ENCODE measurements at regions not wholly inside any gene's neighbourhood (a gene's known extent, or its start where the extent isn't known, plus 50 kb on each side); places are given as distances from the start of the nearest gene placed in this dataset.

- Histone ChIP-seq H3K4me2 (ENCODE audit: low read length) (no peak overlapping the region), H3K4me1 (ENCODE audit: insufficient read depth, low read length) (no peaks in the 10 kb centered on the region), H3K79me2 (ENCODE audit: insufficient read depth, low read length) (no peaks in the 10 kb centered on the region), H2AFZ (ENCODE audit: low read depth, low read length) (no peak overlapping the region), H3K9me3 (ENCODE audit: insufficient read depth, low read depth, low read length) (peaks cover 2% of the 10 kb centered on the region), H4K20me1 (ENCODE audit: insufficient read depth, low read length) (no peaks in the 10 kb centered on the region), H3K36me3 (ENCODE audit: insufficient read depth, low read length) (no peaks in the 10 kb centered on the region), H3K27ac (ENCODE audit: low read depth, low read length) (no peak overlapping the region), H3K4me3 (ENCODE audit: insufficient read depth, low read depth, low read length) (no peak overlapping the region), H3K9ac (ENCODE audit: low read length) (no peak overlapping the region), H3K27me3 (ENCODE audit: insufficient read depth, low read length) (no peaks in the 10 kb centered on the region)
- Mint-ChIP-seq H3K27me3 (ENCODE audit: low read depth, unreplicated experiment) (no peaks in the 10 kb centered on the region), H3K4me1 (ENCODE audit: low read depth, unreplicated experiment) (no peaks in the 10 kb centered on the region), H3K4me3 (ENCODE audit: unreplicated experiment) (no peak overlapping the region), H3K9me3 (ENCODE audit: unreplicated experiment) (no peaks in the 10 kb centered on the region), H3K27ac (ENCODE audit: unreplicated experiment) (no peak overlapping the region), H3K36me3 (ENCODE audit: low read depth, unreplicated experiment) (no peaks in the 10 kb centered on the region)
- FAIRE-seq = no peak
- no peak for DNase-seq (ENCODE audit: low read depth)
- no peak for TF ChIP-seq EZH2 (IDR thresholded peaks at IDR 0.05; ENCODE audit: insufficient read depth, low read length)
- TF ChIP-seq, protein P1, sequence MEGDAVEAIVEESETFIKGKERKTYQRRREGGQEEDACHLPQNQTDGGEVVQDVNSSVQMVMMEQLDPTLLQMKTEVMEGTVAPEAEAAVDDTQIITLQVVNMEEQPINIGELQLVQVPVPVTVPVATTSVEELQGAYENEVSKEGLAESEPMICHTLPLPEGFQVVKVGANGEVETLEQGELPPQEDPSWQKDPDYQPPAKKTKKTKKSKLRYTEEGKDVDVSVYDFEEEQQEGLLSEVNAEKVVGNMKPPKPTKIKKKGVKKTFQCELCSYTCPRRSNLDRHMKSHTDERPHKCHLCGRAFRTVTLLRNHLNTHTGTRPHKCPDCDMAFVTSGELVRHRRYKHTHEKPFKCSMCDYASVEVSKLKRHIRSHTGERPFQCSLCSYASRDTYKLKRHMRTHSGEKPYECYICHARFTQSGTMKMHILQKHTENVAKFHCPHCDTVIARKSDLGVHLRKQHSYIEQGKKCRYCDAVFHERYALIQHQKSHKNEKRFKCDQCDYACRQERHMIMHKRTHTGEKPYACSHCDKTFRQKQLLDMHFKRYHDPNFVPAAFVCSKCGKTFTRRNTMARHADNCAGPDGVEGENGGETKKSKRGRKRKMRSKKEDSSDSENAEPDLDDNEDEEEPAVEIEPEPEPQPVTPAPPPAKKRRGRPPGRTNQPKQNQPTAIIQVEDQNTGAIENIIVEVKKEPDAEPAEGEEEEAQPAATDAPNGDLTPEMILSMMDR (IDR thresholded peaks at IDR 0.05; ENCODE audit: insufficient read depth, low read depth, low read length) = no peak
Observed at GRCh38 chr12:33562401-33562800, 122.8 kb upstream of the SYT10 start.

GRCh38 chr12:33566403-33566802 is 126.8 kb upstream of the SYT10 start:
- FAIRE-seq = no peak

GRCh38 chr12:33575346-33575745 is 135.7 kb upstream of the SYT10 start:
- TF ChIP-seq, protein P1 (IDR thresholded peaks at IDR 0.05; ENCODE audit: insufficient read depth, low read depth, low read length) = no peak
- no peak for TF ChIP-seq EZH2 (IDR thresholded peaks at IDR 0.05; ENCODE audit: insufficient read depth, low read length)
- H3K9me3 Mint-ChIP-seq (ENCODE audit: unreplicated experiment) = peaks cover 8% of the 10 kb centered on the region
- no peak overlapping the region for H3K27ac Mint-ChIP-seq (ENCODE audit: unreplicated experiment)
- no peak overlapping the region for H3K27ac ChIP-seq (ENCODE audit: low read depth, low read length)
- DNase-seq (ENCODE audit: low read depth) (no peak), FAIRE-seq (no peak)
- H3K4me3 Mint-ChIP-seq (ENCODE audit: unreplicated experiment) = no peak overlapping the region
- no peaks in the 10 kb centered on the region for H4K20me1 ChIP-seq (ENCODE audit: insufficient read depth, low read length)
- H3K9me3 ChIP-seq (ENCODE audit: insufficient read depth, low read depth, low read length) = no peaks in the 10 kb centered on the region
- H3K27me3 ChIP-seq (ENCODE audit: insufficient read depth, low read length) = no peaks in the 10 kb centered on the region
- H3K27me3 Mint-ChIP-seq (ENCODE audit: low read depth, unreplicated experiment) = no peaks in the 10 kb centered on the region
- H3K4me1 ChIP-seq (ENCODE audit: insufficient read depth, low read length) = no peaks in the 10 kb centered on the region
- H3K79me2 ChIP-seq (ENCODE audit: insufficient read depth, low read length) = no peaks in the 10 kb centered on the region
- H3K4me1 Mint-ChIP-seq (ENCODE audit: low read depth, unreplicated experiment) = no peaks in the 10 kb centered on the region
- H3K9ac ChIP-seq (ENCODE audit: low read length) = no peak overlapping the region
- H3K4me2 ChIP-seq (ENCODE audit: low read length) = no peak overlapping the region
- no peaks in the 10 kb centered on the region for H3K36me3 Mint-ChIP-seq (ENCODE audit: low read depth, unreplicated experiment)
- no peak overlapping the region for H2AFZ ChIP-seq (ENCODE audit: low read depth, low read length)
- no peak overlapping the region for H3K4me3 ChIP-seq (ENCODE audit: insufficient read depth, low read depth, low read length)
- H3K36me3 ChIP-seq (ENCODE audit: insufficient read depth, low read length) = no peaks in the 10 kb centered on the region

More at GRCh38 chr12:33566403-33566802, 126.8 kb upstream of the SYT10 start:
- H3K36me3 Mint-ChIP-seq (ENCODE audit: low read depth, unreplicated experiment) = no peaks in the 10 kb centered on the region
- no peaks in the 10 kb centered on the region for H3K4me1 Mint-ChIP-seq (ENCODE audit: low read depth, unreplicated experiment)
- no peak for DNase-seq (ENCODE audit: low read depth)
- no peaks in the 10 kb centered on the region for H3K79me2 ChIP-seq (ENCODE audit: insufficient read depth, low read length)
- H3K4me3 Mint-ChIP-seq (ENCODE audit: unreplicated experiment) = no peak overlapping the region
- H3K9me3 Mint-ChIP-seq (ENCODE audit: unreplicated experiment) = no peaks in the 10 kb centered on the region
- H3K4me2 ChIP-seq (ENCODE audit: low read length) = no peak overlapping the region
- H2AFZ ChIP-seq (ENCODE audit: low read depth, low read length) = no peak overlapping the region
- H3K27ac Mint-ChIP-seq (ENCODE audit: unreplicated experiment) = no peak overlapping the region
- no peak overlapping the region for H3K9ac ChIP-seq (ENCODE audit: low read length)
- TF ChIP-seq, protein P1 (IDR thresholded peaks at IDR 0.05; ENCODE audit: insufficient read depth, low read depth, low read length) = no peak
- no peaks in the 10 kb centered on the region for H3K36me3 ChIP-seq (ENCODE audit: insufficient read depth, low read length)
- no peaks in the 10 kb centered on the region for H3K27me3 Mint-ChIP-seq (ENCODE audit: low read depth, unreplicated experiment)
- no peak overlapping the region for H3K27ac ChIP-seq (ENCODE audit: low read depth, low read length)
- H4K20me1 ChIP-seq (ENCODE audit: insufficient read depth, low read length) = no peaks in the 10 kb centered on the region
- H3K4me1 ChIP-seq (ENCODE audit: insufficient read depth, low read length) = no peaks in the 10 kb centered on the region
- H3K9me3 ChIP-seq (ENCODE audit: insufficient read depth, low read depth, low read length) = no peaks in the 10 kb centered on the region
- no peak overlapping the region for H3K4me3 ChIP-seq (ENCODE audit: insufficient read depth, low read depth, low read length)
- H3K27me3 ChIP-seq (ENCODE audit: insufficient read depth, low read length) = no peaks in the 10 kb centered on the region

All from astrocyte (in vitro differentiated cells and primary cell).